ENCODE measurements at regions not wholly inside any gene's neighbourhood (a gene's known extent, or its start where the extent isn't known, plus 50 kb on each side); places are given as distances from the start of the nearest gene placed in this dataset.
A peak's percentile ranks its signal among the peaks of the same experiment; 100 is the strongest.

- H3K9me3 ChIP-seq (ENCODE audit: control insufficient read depth in 4 of 4, low read length in 3 of 4), result no peaks in the 10 kb centered on the region
- WGBS, result 48% methylated on average over 6 of the region's 6 CpGs
- TF ChIP-seq FOXA2 (IDR thresholded peaks at IDR 0.05) (no peak), RAD21 (IDR thresholded peaks at IDR 0.05) (peak; percentile 50 to 56)
- no peak overlapping the region for H3K4me3 ChIP-seq (ENCODE audit: low read depth in 1 of 3, low read length in 3 of 3)
- no peak for DNase-seq (ENCODE audit: low spot score)
- no peaks in the 10 kb centered on the region for H3K4me1 ChIP-seq (ENCODE audit: control insufficient read depth in 4 of 4, insufficient read depth in 4 of 4, low read length in 3 of 4)
- H3K27ac ChIP-seq (ENCODE audit: low read depth in 1 of 2, low read length in 2 of 2), result no peak overlapping the region
- no peak overlapping the region for H3K9ac ChIP-seq (ENCODE audit: low read depth in 1 of 2, low read length in 2 of 2)
- H3K36me3 ChIP-seq (ENCODE audit: control insufficient read depth in 4 of 4, insufficient read depth in 3 of 4, low read depth in 1 of 4, low read length in 3 of 4), result no peaks in the 10 kb centered on the region
- H3K27me3 ChIP-seq (ENCODE audit: control insufficient read depth in 4 of 4, insufficient read depth in 4 of 4, low read length in 3 of 4), result no peaks in the 10 kb centered on the region
These were observed 144.7 kb upstream of the MPDZ start for GRCh38 chr9:13424204-13424603.

GRCh38 chr9:13414349-13414748 lies 134.9 kb upstream of the MPDZ start:
- Histone ChIP-seq H3K4me3 (ENCODE audit: low read depth in 1 of 3, low read length in 3 of 3) (no peak overlapping the region), H3K9me3 (ENCODE audit: control insufficient read depth in 4 of 4, low read length in 3 of 4) (no peaks in the 10 kb centered on the region), H3K4me1 (ENCODE audit: control insufficient read depth in 4 of 4, insufficient read depth in 4 of 4, low read length in 3 of 4) (no peaks in the 10 kb centered on the region), H3K27ac (ENCODE audit: low read depth in 1 of 2, low read length in 2 of 2) (no peak overlapping the region), H3K36me3 (ENCODE audit: control insufficient read depth in 4 of 4, insufficient read depth in 3 of 4, low read depth in 1 of 4, low read length in 3 of 4) (no peaks in the 10 kb centered on the region), H3K9ac (ENCODE audit: low read depth in 1 of 2, low read length in 2 of 2) (no peak overlapping the region), H3K27me3 (ENCODE audit: control insufficient read depth in 4 of 4, insufficient read depth in 4 of 4, low read length in 3 of 4) (no peaks in the 10 kb centered on the region)
- TF ChIP-seq CTCF (IDR thresholded peaks at IDR 0.05; ENCODE audit: low read depth, low read length, missing input control) (no peak), YY1 (IDR thresholded peaks at IDR 0.05) (no peak), GABPA (IDR thresholded peaks at IDR 0.05 in 1 of 2, conservative IDR thresholded peaks at IDR 0.05 in 1 of 2) (no peak)
- no peak for DNase-seq (ENCODE audit: low spot score)

GRCh38 chr9:13412331-13412730 lies 132.8 kb upstream of the MPDZ start:
- no peak overlapping the region for H3K4me3 ChIP-seq (ENCODE audit: low read depth in 1 of 3, low read length in 3 of 3)
- WGBS, result 45% methylated on average over 2 of the region's 2 CpGs
- TF ChIP-seq NR2F2 (IDR thresholded peaks at IDR 0.05) (peak; percentile 60), REST (IDR thresholded peaks at IDR 0.05) (no peak)
- no peaks in the 10 kb centered on the region for H3K9me3 ChIP-seq (ENCODE audit: control insufficient read depth in 4 of 4, low read length in 3 of 4)
- no peaks in the 10 kb centered on the region for H3K36me3 ChIP-seq (ENCODE audit: control insufficient read depth in 4 of 4, insufficient read depth in 3 of 4, low read depth in 1 of 4, low read length in 3 of 4)
- no peak overlapping the region for H3K27ac ChIP-seq (ENCODE audit: low read depth in 1 of 2, low read length in 2 of 2)
- DNase-seq (ENCODE audit: low spot score), result no peak
- peaks cover 0 to 3% (median 0%) of the 10 kb centered on the region in 4 donors for H3K27me3 ChIP-seq (ENCODE audit: control insufficient read depth in 4 of 4, insufficient read depth in 4 of 4, low read length in 3 of 4)
- H3K9ac ChIP-seq (ENCODE audit: low read depth in 1 of 2, low read length in 2 of 2), result no peak overlapping the region
- H3K4me1 ChIP-seq (ENCODE audit: control insufficient read depth in 4 of 4, insufficient read depth in 4 of 4, low read length in 3 of 4), result no peaks in the 10 kb centered on the region

- no peak for DNase-seq (ENCODE audit: low spot score)
- Histone ChIP-seq H3K9me3 (ENCODE audit: control insufficient read depth in 4 of 4, low read length in 3 of 4) (no peaks in the 10 kb centered on the region), H3K4me1 (ENCODE audit: control insufficient read depth in 4 of 4, insufficient read depth in 4 of 4, low read length in 3 of 4) (no peaks in the 10 kb centered on the region), H3K4me3 (ENCODE audit: low read depth in 1 of 3, low read length in 3 of 3) (no peak overlapping the region), H3K36me3 (ENCODE audit: control insufficient read depth in 4 of 4, insufficient read depth in 3 of 4, low read depth in 1 of 4, low read length in 3 of 4) (no peaks in the 10 kb centered on the region), H3K9ac (ENCODE audit: low read depth in 1 of 2, low read length in 2 of 2) (no peak overlapping the region), H3K27me3 (ENCODE audit: control insufficient read depth in 4 of 4, insufficient read depth in 4 of 4, low read length in 3 of 4) (peaks cover 0 to 3% (median 0%) of the 10 kb centered on the region in 4 donors), H3K27ac (ENCODE audit: low read depth in 1 of 2, low read length in 2 of 2) (no peak overlapping the region)
- TF ChIP-seq REST (IDR thresholded peaks at IDR 0.05), result peak; percentile 17
- TF ChIP-seq TAF1 (conservative IDR thresholded peaks at IDR 0.05), result no peak
These were observed 132.3 kb upstream of the MPDZ start for GRCh38 chr9:13411791-13412190.
